ENCODE measurements at regions not wholly inside any gene's neighbourhood (a gene's known extent, or its start where the extent isn't known, plus 50 kb on each side); places are given as distances from the start of the nearest gene placed in this dataset.

GRCh38 chr11:81472646-81473045 is 1261.0 kb downstream of the FAM181B start:
- Histone ChIP-seq H3K9me3 (no peaks in the 10 kb centered on the region), H3K36me3 (no peaks in the 10 kb centered on the region), H3K4me3 (no peak overlapping the region), H3K27me3 (no peaks in the 10 kb centered on the region), H3K27ac (no peak overlapping the region), H3K4me1 (no peaks in the 10 kb centered on the region)
- TF ChIP-seq POLR2A (IDR thresholded peaks at IDR 0.05) (no peak), CTCF (IDR thresholded peaks at IDR 0.05) (no peak)
- intact Hi-C loops (cut with DNase I) = no loop called here
- 60 to 75% methylated on average over 2 of the region's 2 CpGs for WGBS, 2 donors
- no peak for DNase-seq

- TF ChIP-seq CTCF (IDR thresholded peaks at IDR 0.05) (no peak), POLR2A (IDR thresholded peaks at IDR 0.05) (no peak)
- Histone ChIP-seq H3K4me1 (no peaks in the 10 kb centered on the region), H3K4me3 (no peak overlapping the region), H3K27me3 (no peaks in the 10 kb centered on the region), H3K36me3 (no peaks in the 10 kb centered on the region), H3K9me3 (peaks cover 0 to 8% (median 0%) of the 10 kb centered on the region in 3 donors), H3K27ac (no peak overlapping the region)
- DNase-seq = no peak
- intact Hi-C loops (cut with DNase I) = no loop called here
- 59 to 66% methylated on average over 2 to 3 of the region's 3 CpGs for WGBS, 2 donors
Measured at GRCh38 chr11:81470446-81470845, 1263.2 kb downstream of the FAM181B start.

- no peak overlapping the region for H3K27ac ChIP-seq
- no peak for DNase-seq
- H3K4me3 ChIP-seq = no peak overlapping the region
- H3K9me3 ChIP-seq = no peaks in the 10 kb centered on the region
- 63 to 64% methylated on average over 2 of the region's 2 CpGs for WGBS, 2 donors
- intact Hi-C loops (cut with DNase I) = no loop called here
- no peaks in the 10 kb centered on the region for H3K27me3 ChIP-seq
- no peaks in the 10 kb centered on the region for H3K36me3 ChIP-seq
- H3K4me1 ChIP-seq = no peaks in the 10 kb centered on the region
- TF ChIP-seq CTCF (IDR thresholded peaks at IDR 0.05) = no peak
- no peak for TF ChIP-seq POLR2A (IDR thresholded peaks at IDR 0.05)
Measured at GRCh38 chr11:81459766-81460306, 1273.8 kb downstream of the FAM181B start.

GRCh38 chr11:81449588-81450156 is 1284.0 kb downstream of the FAM181B start:
- H3K4me1 ChIP-seq = no peaks in the 10 kb centered on the region
- H3K9me3 ChIP-seq = no peaks in the 10 kb centered on the region
- no peaks in the 10 kb centered on the region for H3K36me3 ChIP-seq
- DNase-seq = no peak
- TF ChIP-seq CTCF (IDR thresholded peaks at IDR 0.05) (no peak), POLR2A (IDR thresholded peaks at IDR 0.05) (no peak)
- no peak overlapping the region for H3K27ac ChIP-seq
- WGBS, 2 donors = 54 to 64% methylated on average over 5 of the region's 5 CpGs
- intact Hi-C loops (cut with DNase I) = no loop called here
- no peak overlapping the region for H3K4me3 ChIP-seq
- H3K27me3 ChIP-seq = no peaks in the 10 kb centered on the region

- Histone ChIP-seq H3K27ac (no peak overlapping the region), H3K36me3 (no peaks in the 10 kb centered on the region), H3K4me3 (no peak overlapping the region), H3K4me1 (no peaks in the 10 kb centered on the region), H3K9me3 (no peaks in the 10 kb centered on the region), H3K27me3 (no peaks in the 10 kb centered on the region)
- no peak for DNase-seq
- no peak for TF ChIP-seq CTCF (IDR thresholded peaks at IDR 0.05)
- no peak for TF ChIP-seq POLR2A (IDR thresholded peaks at IDR 0.05)
- 38 to 50% methylated on average over 1 of the region's 1 CpG for WGBS, 2 donors
- intact Hi-C loops (cut with DNase I) = no loop called here
Measured at GRCh38 chr11:81444297-81444696, 1289.4 kb downstream of the FAM181B start.
